Activated CD8-positive, alpha-beta T cell treated with anti-CD3 and anti-CD28 coated beads for 36 hours (primary cell): ENCODE measurements at regions not wholly inside any gene's neighbourhood (a gene's known extent, or its start where the extent isn't known, plus 50 kb on each side); places are given as distances from the start of the nearest gene placed in this dataset.

Experiments used
- ATAC-seq: fragments of 200-7000 bp; cut with Tn5 transposase; one replicate; pipeline ENCODE4 v1.10.0; 2021; ENCODE audit warnings: mild to moderate bottlenecking, moderate library complexity
- CTCF ChIA-PET: fragments of 350-600 bp; sonication (Branson Sonifier 250); formaldehyde crosslinking; loops from one replicate; lab custom pipeline; 2021; ENCODE audit warnings: antibody characterized with exemption; lab: Charles Lee
- POLR2A ChIA-PET: fragments of 350-600 bp; sonication (Branson Sonifier 250); formaldehyde crosslinking; loops from one replicate; lab custom pipeline; 2021; ENCODE audit warnings: antibody characterized with exemption; lab: Charles Lee
- DNase-seq: peaks from one replicate; pipeline ENCODE4 v3.0.0-alpha.2; 2020
- H3K27ac Mint-ChIP-seq: one replicate; pipeline ENCODE4 v1.8.0; 2021; ENCODE audit warnings: mild to moderate bottlenecking, mixed read lengths
- H3K27me3 Mint-ChIP-seq: one replicate; pipeline ENCODE4 v1.8.0; 2021; ENCODE audit warnings: mixed read lengths
- H3K36me3 Mint-ChIP-seq: one replicate; pipeline ENCODE4 v1.8.0; 2021; ENCODE audit warnings: low read depth, mixed read lengths
- H3K4me1 Mint-ChIP-seq: one replicate; pipeline ENCODE4 v1.8.0; 2021; ENCODE audit warnings: low read depth, mixed read lengths
- H3K4me3 Mint-ChIP-seq: one replicate; pipeline ENCODE4 v1.8.0; 2021; ENCODE audit warnings: mild to moderate bottlenecking, moderate library complexity, mixed read lengths
- H3K9me3 Mint-ChIP-seq: one replicate; pipeline ENCODE4 v1.8.0; 2021; ENCODE audit warnings: mixed read lengths
- CTCF ChIP-seq: fragments of 200-600 bp; IDR thresholded peaks from one replicate; pipeline ENCODE4 v1.8.0; 2022; ENCODE audit warnings: antibody characterized with exemption, mild to moderate bottlenecking
- intact Hi-C: fragments of 100-400 bp; cut with micrococcal nuclease; formaldehyde crosslinking; loops from one replicate; pipeline ENCODE4 v1.10.0; 2022

GRCh38 chr10:3708852-3709251 is 76.2 kb downstream of the KLF6 start:
- Mint-ChIP-seq H3K4me1 (no peaks in the 10 kb centered on the region), H3K27me3 (no peaks in the 10 kb centered on the region), H3K4me3 (no peak overlapping the region), H3K9me3 (peaks cover 12% of the 10 kb centered on the region), H3K27ac (no peak overlapping the region), H3K36me3 (no peaks in the 10 kb centered on the region)
- DNase-seq = no peak
- no peak for ATAC-seq
- no peak for TF ChIP-seq CTCF
- intact Hi-C loops = no loop called here
- ChIA-PET CTCF (interaction anchor here (0.7 kb wide), 1 partner anchor 25 kb away, joined by 3 read pairs; no protein-coding TSS in a partner anchor), POLR2A (no interaction called here)

GRCh38 chr10:3704565-3705325 is 80.3 kb downstream of the KLF6 start:
- Mint-ChIP-seq H3K4me3 (no peak overlapping the region), H3K4me1 (no peaks in the 10 kb centered on the region), H3K36me3 (no peaks in the 10 kb centered on the region), H3K27ac (no peak overlapping the region), H3K27me3 (peaks cover 3% of the 10 kb centered on the region), H3K9me3 (no peaks in the 10 kb centered on the region)
- ChIA-PET POLR2A (no interaction called here), CTCF (interaction anchor here (1.1 kb wide), 1 partner anchor 35 kb away, joined by 4 read pairs; no protein-coding TSS in a partner anchor)
- no peak for ATAC-seq
- intact Hi-C loops = no loop called here
- no peak for DNase-seq
- TF ChIP-seq CTCF = no peak

- no peak for TF ChIP-seq CTCF
- DNase-seq = no peak
- Mint-ChIP-seq H3K4me1 (no peaks in the 10 kb centered on the region), H3K27me3 (peaks cover 8% of the 10 kb centered on the region), H3K4me3 (no peak overlapping the region), H3K9me3 (no peaks in the 10 kb centered on the region), H3K27ac (no peak overlapping the region), H3K36me3 (no peaks in the 10 kb centered on the region)
- ATAC-seq = no peak
- intact Hi-C loops = no loop called here
- POLR2A ChIA-PET = no interaction called here
- CTCF ChIA-PET = interaction anchor here (1.4 kb wide), 1 partner anchor 12 kb away, joined by 4 read pairs; no protein-coding TSS in a partner anchor
These were observed 82.4 kb downstream of the KLF6 start for GRCh38 chr10:3702569-3702968.

GRCh38 chr10:3702056-3702546 is 82.9 kb downstream of the KLF6 start:
- no peak for DNase-seq
- POLR2A ChIA-PET = no interaction called here
- CTCF ChIA-PET = interaction anchor here (1.4 kb wide), 1 partner anchor 11 kb away, joined by 4 read pairs; no protein-coding TSS in a partner anchor
- no peak for ATAC-seq
- Mint-ChIP-seq H3K36me3 (no peaks in the 10 kb centered on the region), H3K4me1 (no peaks in the 10 kb centered on the region), H3K9me3 (no peaks in the 10 kb centered on the region), H3K27ac (no peak overlapping the region), H3K27me3 (peaks cover 10% of the 10 kb centered on the region), H3K4me3 (no peak overlapping the region)
- intact Hi-C loops = no loop called here
- TF ChIP-seq CTCF = no peak

GRCh38 chr10:3701491-3701890 is 83.5 kb downstream of the KLF6 start:
- no peaks in the 10 kb centered on the region for H3K36me3 Mint-ChIP-seq

More at GRCh38 chr10:3701491-3701890, 83.5 kb downstream of the KLF6 start:
- DNase-seq (no peak), ATAC-seq (no peak)
- Mint-ChIP-seq H3K27ac (no peak overlapping the region), H3K27me3 (peaks cover 10% of the 10 kb centered on the region), H3K4me1 (no peaks in the 10 kb centered on the region), H3K4me3 (no peak overlapping the region), H3K9me3 (no peaks in the 10 kb centered on the region)
- no peak for TF ChIP-seq CTCF
- ChIA-PET POLR2A (no interaction called here), CTCF (interaction anchor here (1.4 kb wide), 1 partner anchor 11 kb away, joined by 4 read pairs; no protein-coding TSS in a partner anchor)
- intact Hi-C loops = no loop called here
